ENCODE measurements at regions not wholly inside any gene's neighbourhood (a gene's known extent, or its start where the extent isn't known, plus 50 kb on each side); places are given as distances from the start of the nearest gene placed in this dataset.

DNA sequence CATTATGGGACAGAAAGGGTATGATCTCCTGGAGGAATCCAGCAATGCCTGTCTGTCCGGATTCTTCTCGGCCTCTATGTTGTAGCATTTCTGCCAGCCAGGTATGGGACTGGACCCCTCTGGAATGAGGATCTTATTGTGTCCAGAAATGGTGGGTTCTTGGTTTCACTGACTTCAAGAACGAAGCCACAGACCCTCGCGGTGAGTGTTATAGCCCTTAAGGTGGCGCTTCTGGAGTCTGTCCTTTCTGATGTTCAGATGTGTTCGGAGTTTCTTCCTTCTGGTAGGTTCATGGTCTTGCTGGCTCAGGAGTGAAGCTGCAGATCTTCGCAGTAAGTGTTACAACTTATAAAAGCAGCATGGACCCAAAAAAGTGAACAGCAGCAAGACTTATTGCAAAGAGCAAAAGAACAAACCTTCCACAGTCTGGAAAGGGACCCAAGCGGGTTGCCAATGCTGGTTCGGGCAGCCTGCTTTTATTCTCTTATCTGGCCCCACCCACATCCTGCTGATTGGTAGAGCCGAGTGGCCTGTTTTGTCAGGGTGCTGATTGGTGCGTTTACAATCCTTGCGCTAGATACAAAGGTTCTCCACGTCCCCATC lies 62.3 kb upstream of the IER3 start:
- no peak for DNase-seq

DNA sequence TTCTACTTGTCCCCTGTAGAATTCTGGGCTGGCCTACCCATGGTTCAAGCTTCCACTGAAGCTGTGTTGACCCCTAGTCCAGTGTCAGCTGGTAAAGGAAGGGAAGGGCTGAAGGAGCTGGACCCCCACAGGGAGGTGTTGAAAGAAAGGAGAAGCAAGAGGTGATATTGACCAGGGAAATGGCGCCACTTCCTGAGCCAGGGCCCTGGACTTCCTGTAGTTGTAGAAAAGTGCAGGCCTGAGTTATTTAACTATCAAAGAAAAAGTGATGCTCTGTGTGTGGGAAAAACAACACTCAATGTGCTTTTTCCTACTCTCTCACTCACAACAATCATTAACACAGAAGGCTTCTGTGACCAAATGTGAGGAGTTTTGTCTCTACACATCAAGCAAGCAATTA lies 60.0 kb upstream of the IER3 start:
- DNase-seq = no peak

DNA sequence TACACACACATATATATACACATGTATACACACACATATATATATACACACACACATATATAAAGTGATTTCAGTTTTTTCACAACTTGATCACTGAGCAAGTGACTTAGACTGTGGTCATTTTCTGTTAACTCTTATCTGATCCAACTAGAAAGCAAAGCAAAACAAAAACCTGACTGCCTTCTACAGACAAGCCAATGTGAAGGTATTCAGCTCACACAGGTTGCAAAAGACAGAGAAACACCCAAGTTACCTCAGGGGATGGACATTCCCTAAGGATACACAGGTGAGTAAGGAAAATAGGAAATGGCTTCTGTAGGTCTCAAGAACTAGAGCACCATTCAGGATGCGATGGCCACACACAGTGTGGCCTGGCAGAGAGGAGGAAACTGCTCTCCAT lies 58.4 kb upstream of the IER3 start:
- no peak for DNase-seq

DNA sequence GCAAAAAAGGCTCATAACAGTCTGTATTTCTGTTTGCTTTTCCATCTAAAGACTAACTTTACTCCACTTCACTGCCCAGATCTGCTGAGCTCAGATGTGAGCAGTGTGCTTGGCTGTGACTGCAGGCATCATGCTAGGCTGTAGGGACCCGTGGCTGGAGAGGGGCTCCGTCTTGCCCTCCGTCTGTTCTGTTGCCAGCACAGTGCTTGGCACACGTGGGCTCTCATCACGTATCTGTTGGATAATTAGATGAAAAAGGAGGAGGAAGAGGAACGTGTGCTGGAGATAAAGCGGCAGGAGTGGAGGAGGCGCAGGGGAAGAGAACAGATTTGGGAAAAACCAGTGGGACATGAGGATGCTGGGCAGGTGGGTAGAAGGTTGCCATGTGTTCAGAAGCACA lies 57.6 kb upstream of the IER3 start:
- no peak for DNase-seq

GRCh38 chr6:30800871-30801270 lies 56.5 kb upstream of the IER3 start:
- DNase-seq = no peak

DNA sequence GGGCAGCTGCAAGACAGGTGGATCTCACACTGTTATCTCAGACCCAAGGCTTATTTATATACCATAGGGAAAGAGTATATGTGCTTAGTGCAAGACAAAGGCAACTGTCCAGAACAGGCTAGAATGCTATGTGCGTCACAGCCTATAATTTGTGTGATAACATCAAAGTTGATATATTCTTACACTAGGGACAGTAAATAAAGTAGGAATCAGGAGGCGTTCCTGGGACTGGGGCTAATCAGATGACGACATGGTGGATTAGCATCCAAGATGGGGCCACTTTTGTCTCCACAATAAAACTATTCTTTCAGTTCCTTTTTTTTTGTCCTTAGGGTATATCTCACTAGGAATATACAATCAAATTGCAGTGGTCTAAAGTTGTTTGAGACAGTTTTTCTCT lies 54.9 kb upstream of the IER3 start:
- no peak for DNase-seq

- DNase-seq = no peak
These were observed 54.1 kb upstream of the IER3 start for GRCh38 chr6:30798494-30798893.

GRCh38 chr6:30795549-30796293 lies 51.4 kb upstream of the IER3 start:
- DNase-seq = no peak
